Tibial nerve (tissue), 4 donors: ENCODE measurements at regions not wholly inside any gene's neighbourhood (a gene's known extent, or its start where the extent isn't known, plus 50 kb on each side); places are given as distances from the start of the nearest gene placed in this dataset.

Experiments used
- CTCF ChIP-seq, 5 experiments: fragments of 200-600 bp in 3 of 5; fragments of 450-650 bp in 2 of 5; sonication (generic) in 3 of 5; IDR thresholded peaks; one replicate each; pipeline ENCODE4 v1.5.1; 2016 to 2019; ENCODE audit warnings: antibody characterized with exemption in 5 of 5, mild to moderate bottlenecking in 3 of 5, moderate library complexity in 2 of 5
- EP300 ChIP-seq, 2 donors: sonication (generic); formaldehyde crosslinking; IDR thresholded peaks; one replicate each; pipeline ENCODE4 v1.6.1; 2017; ENCODE audit warnings: antibody characterized with exemption in 2 of 2, mild to moderate bottlenecking in 1 of 2

- no peak for TF ChIP-seq CTCF (IDR thresholded peaks at IDR 0.05)
- TF ChIP-seq EP300 (IDR thresholded peaks at IDR 0.05), result no peak
Measured at GRCh38 chr4:96916711-96917110, 1076.8 kb downstream of the PDHA2 start.
